Neural cell (in vitro differentiated cells): ENCODE measurements at regions not wholly inside any gene's neighbourhood (a gene's known extent, or its start where the extent isn't known, plus 50 kb on each side); places are given as distances from the start of the nearest gene placed in this dataset.

ENCODE experiments used
- H2AFZ ChIP-seq: fragments of 200-600, 300-800 bp; sonication (generic), shearing (Covaris generic); 2 replicates; pipeline ENCODE4 v1.6.0; 2014; ENCODE audit warnings: low read depth, mild to moderate bottlenecking, antibody characterized with exemption, low read length, moderate library complexity
- H3F3A ChIP-seq: fragments of 200-600 bp; shearing (Covaris generic); 2 replicates; pipeline ENCODE4 v1.6.1; 2016; ENCODE audit warnings: mild to moderate bottlenecking, moderate library complexity, mixed read lengths, antibody characterized with exemption, low read length; ENCODE audit not compliant: insufficient read depth, poor library complexity, severe bottlenecking
- H3K27ac ChIP-seq: fragments of 200-600, 300-800 bp; sonication (generic), shearing (Covaris generic); 2 replicates; pipeline ENCODE4 v1.5.1; 2014; ENCODE audit warnings: mild to moderate bottlenecking, low read length, moderate library complexity
- H3K27me3 ChIP-seq: fragments of 300-800, 200-600 bp; sonication (generic), shearing (Covaris generic); 2 replicates; pipeline ENCODE4 v1.6.0; 2014; ENCODE audit warnings: mild to moderate bottlenecking, low read depth, low read length, moderate library complexity; ENCODE audit not compliant: insufficient read depth
- H3K36me3 ChIP-seq: fragments of 300-800, 200-600 bp; sonication (generic), shearing (Covaris generic); 2 replicates; pipeline ENCODE4 v1.5.1; 2014; ENCODE audit warnings: mild to moderate bottlenecking, antibody characterized with exemption, low read length, moderate library complexity; ENCODE audit not compliant: insufficient read depth
- H3K4me2 ChIP-seq: fragments of 300-800, 200-600 bp; sonication (generic), shearing (Covaris generic); 2 replicates; pipeline ENCODE4 v1.6.0; 2014; ENCODE audit warnings: mild to moderate bottlenecking, low read length
- H3K4me3 ChIP-seq: fragments of 300-800, 200-600 bp; sonication (generic), shearing (Covaris generic); 2 replicates; pipeline ENCODE4 v1.5.1; 2014; ENCODE audit warnings: mild to moderate bottlenecking, low read length, moderate library complexity
- H3K79me2 ChIP-seq: fragments of 200-600 bp; shearing (Covaris generic); replicated peaks from 2 replicates; pipeline ENCODE4 v1.6.0; 2014; ENCODE audit warnings: mild to moderate bottlenecking, low read length, moderate library complexity; ENCODE audit not compliant: insufficient read depth
- H3K9ac ChIP-seq: fragments of 300-800, 200-600 bp; sonication (generic), shearing (Covaris generic); 2 replicates; pipeline ENCODE4 v1.6.1; 2016; ENCODE audit warnings: mild to moderate bottlenecking, low read length, mixed read lengths
- H3K9me2 ChIP-seq: fragments of 200-600 bp; shearing (Covaris generic); 2 replicates; pipeline ENCODE4 v1.6.1; 2016; ENCODE audit warnings: mild to moderate bottlenecking, low read length, mixed read lengths; ENCODE audit not compliant: insufficient read depth
- H3K9me3 ChIP-seq: fragments of 200-600, 300-800 bp; sonication (generic), shearing (Covaris generic); 2 replicates; pipeline ENCODE4 v1.6.1; 2016; ENCODE audit warnings: mild to moderate bottlenecking, mixed run types, low read length, moderate library complexity, mixed read lengths
- H4K20me1 ChIP-seq: fragments of 200-600 bp; shearing (Covaris generic); 2 replicates; pipeline ENCODE4 v1.6.1; 2016; ENCODE audit warnings: mild to moderate bottlenecking, mixed run types; ENCODE audit not compliant: insufficient read depth
- EP300 ChIP-seq: fragments of 450-650 bp; conservative IDR thresholded peaks from 2 replicates; pipeline ENCODE4 v1.6.1; 2014; ENCODE audit warnings: antibody characterized with exemption, mild to moderate bottlenecking, moderate library complexity; ENCODE audit not compliant: poor library complexity, severe bottlenecking
- EZH2 ChIP-seq: fragments of 200-600, 300-800 bp; shearing (Covaris generic), sonication (generic); IDR thresholded peaks from 2 replicates; pipeline ENCODE4 v1.6.1; 2014; ENCODE audit warnings: antibody characterized with exemption, low read length, borderline replicate concordance, mild to moderate bottlenecking; ENCODE audit not compliant: insufficient read depth, poor library complexity, severe bottlenecking
- MXI1 ChIP-seq: fragments of 450-650 bp; conservative IDR thresholded peaks from 2 replicates; pipeline ENCODE4 v1.6.1; 2014; ENCODE audit warnings: antibody characterized with exemption, mild to moderate bottlenecking; ENCODE audit not compliant: poor library complexity, severe bottlenecking
- RAD21 ChIP-seq: fragments of 450-650 bp; conservative IDR thresholded peaks from 2 replicates; pipeline ENCODE4 v1.6.1; 2014; ENCODE audit warnings: antibody characterized with exemption, mild to moderate bottlenecking, moderate library complexity
- SMC3 ChIP-seq: fragments of 450-650 bp; conservative IDR thresholded peaks from 2 replicates; pipeline ENCODE4 v1.6.1; 2014; ENCODE audit warnings: antibody characterized with exemption, mild to moderate bottlenecking, moderate library complexity; ENCODE audit not compliant: poor library complexity
- TAF1 ChIP-seq: IDR thresholded peaks from 2 replicates; pipeline ENCODE4 v1.6.1; 2012; ENCODE audit warnings: low read depth
- TF ChIP-seq, protein P1 (sequence below): fragments of 450-650 bp; IDR thresholded peaks from 2 replicates; pipeline ENCODE4 v1.5.1; 2014; ENCODE audit warnings: antibody characterized with exemption, mild to moderate bottlenecking, moderate library complexity; ENCODE audit not compliant: poor library complexity, severe bottlenecking
- TF ChIP-seq, protein P2 (sequence below): IDR thresholded peaks from 2 replicates; pipeline ENCODE4 v1.6.1; 2012; ENCODE audit warnings: borderline replicate concordance

DNA sequence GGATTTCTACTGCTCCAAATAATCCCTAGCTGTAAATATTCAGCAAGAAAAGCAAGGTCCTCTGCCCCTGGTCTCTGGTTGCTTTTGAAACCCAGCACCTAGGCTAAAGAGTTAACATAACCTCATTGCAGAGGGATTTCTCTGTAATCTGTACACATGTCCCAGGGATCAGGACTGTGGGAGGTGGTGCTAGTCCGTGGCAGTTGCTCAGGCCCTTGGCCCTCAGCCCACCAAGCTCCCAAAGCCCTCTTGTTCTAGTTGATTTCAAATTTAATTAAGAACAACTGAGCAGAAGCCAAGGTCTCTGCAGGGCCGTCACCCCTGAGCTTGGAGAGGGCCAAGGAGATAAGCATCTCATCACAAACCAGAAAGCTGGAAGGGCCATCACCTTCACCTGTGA lies 181.1 kb downstream of the SOX9 start:
- no peak overlapping the region for H3K4me2 ChIP-seq
- no peaks in the 10 kb centered on the region for H3K79me2 ChIP-seq
- no peak overlapping the region for H3K27ac ChIP-seq
- H3K4me3 ChIP-seq = no peak overlapping the region
- no peaks in the 10 kb centered on the region for H3K36me3 ChIP-seq
- H3K9ac ChIP-seq = no peak overlapping the region
- no peaks in the 10 kb centered on the region for H3K9me2 ChIP-seq
- H3F3A ChIP-seq = no peaks in the 10 kb centered on the region
- TF ChIP-seq TAF1 (no peak), RAD21 (no peak), MXI1 (no peak), EP300 (no peak)
- TF ChIP-seq, protein P1, sequence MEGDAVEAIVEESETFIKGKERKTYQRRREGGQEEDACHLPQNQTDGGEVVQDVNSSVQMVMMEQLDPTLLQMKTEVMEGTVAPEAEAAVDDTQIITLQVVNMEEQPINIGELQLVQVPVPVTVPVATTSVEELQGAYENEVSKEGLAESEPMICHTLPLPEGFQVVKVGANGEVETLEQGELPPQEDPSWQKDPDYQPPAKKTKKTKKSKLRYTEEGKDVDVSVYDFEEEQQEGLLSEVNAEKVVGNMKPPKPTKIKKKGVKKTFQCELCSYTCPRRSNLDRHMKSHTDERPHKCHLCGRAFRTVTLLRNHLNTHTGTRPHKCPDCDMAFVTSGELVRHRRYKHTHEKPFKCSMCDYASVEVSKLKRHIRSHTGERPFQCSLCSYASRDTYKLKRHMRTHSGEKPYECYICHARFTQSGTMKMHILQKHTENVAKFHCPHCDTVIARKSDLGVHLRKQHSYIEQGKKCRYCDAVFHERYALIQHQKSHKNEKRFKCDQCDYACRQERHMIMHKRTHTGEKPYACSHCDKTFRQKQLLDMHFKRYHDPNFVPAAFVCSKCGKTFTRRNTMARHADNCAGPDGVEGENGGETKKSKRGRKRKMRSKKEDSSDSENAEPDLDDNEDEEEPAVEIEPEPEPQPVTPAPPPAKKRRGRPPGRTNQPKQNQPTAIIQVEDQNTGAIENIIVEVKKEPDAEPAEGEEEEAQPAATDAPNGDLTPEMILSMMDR = no peak
- H3K27me3 ChIP-seq = no peaks in the 10 kb centered on the region
- no peaks in the 10 kb centered on the region for H3K9me3 ChIP-seq
- no peaks in the 10 kb centered on the region for H4K20me1 ChIP-seq
- H2AFZ ChIP-seq = no peak overlapping the region

DNA sequence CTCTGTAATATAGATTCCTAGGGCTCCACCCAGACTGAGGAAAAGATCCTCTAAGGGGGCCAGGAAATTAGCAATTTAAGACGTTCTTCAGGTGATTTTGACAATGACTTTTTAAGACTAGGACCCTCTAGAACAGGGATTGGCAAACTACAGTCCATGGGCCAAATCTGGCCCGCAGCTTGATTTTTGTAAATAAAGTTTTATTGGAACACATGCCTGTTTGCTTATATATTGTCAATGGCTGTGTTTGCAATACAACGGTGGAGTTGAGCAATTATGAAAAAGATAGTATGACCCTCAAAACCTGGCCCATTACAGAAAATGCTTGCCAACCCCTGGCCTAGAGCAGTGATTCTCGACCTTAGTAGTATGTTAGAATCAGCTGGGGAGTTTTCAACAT lies 181.9 kb downstream of the SOX9 start:
- TF ChIP-seq, protein P1 = no peak
- TF ChIP-seq SMC3 = no peak
- TF ChIP-seq TAF1 = no peak
- TF ChIP-seq, protein P2, sequence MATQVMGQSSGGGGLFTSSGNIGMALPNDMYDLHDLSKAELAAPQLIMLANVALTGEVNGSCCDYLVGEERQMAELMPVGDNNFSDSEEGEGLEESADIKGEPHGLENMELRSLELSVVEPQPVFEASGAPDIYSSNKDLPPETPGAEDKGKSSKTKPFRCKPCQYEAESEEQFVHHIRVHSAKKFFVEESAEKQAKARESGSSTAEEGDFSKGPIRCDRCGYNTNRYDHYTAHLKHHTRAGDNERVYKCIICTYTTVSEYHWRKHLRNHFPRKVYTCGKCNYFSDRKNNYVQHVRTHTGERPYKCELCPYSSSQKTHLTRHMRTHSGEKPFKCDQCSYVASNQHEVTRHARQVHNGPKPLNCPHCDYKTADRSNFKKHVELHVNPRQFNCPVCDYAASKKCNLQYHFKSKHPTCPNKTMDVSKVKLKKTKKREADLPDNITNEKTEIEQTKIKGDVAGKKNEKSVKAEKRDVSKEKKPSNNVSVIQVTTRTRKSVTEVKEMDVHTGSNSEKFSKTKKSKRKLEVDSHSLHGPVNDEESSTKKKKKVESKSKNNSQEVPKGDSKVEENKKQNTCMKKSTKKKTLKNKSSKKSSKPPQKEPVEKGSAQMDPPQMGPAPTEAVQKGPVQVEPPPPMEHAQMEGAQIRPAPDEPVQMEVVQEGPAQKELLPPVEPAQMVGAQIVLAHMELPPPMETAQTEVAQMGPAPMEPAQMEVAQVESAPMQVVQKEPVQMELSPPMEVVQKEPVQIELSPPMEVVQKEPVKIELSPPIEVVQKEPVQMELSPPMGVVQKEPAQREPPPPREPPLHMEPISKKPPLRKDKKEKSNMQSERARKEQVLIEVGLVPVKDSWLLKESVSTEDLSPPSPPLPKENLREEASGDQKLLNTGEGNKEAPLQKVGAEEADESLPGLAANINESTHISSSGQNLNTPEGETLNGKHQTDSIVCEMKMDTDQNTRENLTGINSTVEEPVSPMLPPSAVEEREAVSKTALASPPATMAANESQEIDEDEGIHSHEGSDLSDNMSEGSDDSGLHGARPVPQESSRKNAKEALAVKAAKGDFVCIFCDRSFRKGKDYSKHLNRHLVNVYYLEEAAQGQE = no peak
- no peak for TF ChIP-seq RAD21
- TF ChIP-seq EP300 = no peak
- no peak for TF ChIP-seq MXI1
- no peak for TF ChIP-seq EZH2
- H3K27ac ChIP-seq = no peak overlapping the region
- no peaks in the 10 kb centered on the region for H3K27me3 ChIP-seq
- H4K20me1 ChIP-seq = no peaks in the 10 kb centered on the region
- no peaks in the 10 kb centered on the region for H3K9me3 ChIP-seq
- H3K4me3 ChIP-seq = no peak overlapping the region
- no peak overlapping the region for H3K4me2 ChIP-seq
- no peaks in the 10 kb centered on the region for H3K79me2 ChIP-seq
- H2AFZ ChIP-seq = no peak overlapping the region
- no peaks in the 10 kb centered on the region for H3K9me2 ChIP-seq
- H3K36me3 ChIP-seq = no peaks in the 10 kb centered on the region
- H3K9ac ChIP-seq = no peak overlapping the region
- H3F3A ChIP-seq = no peaks in the 10 kb centered on the region
